Type B pancreatic cell (in vitro differentiated cells): ENCODE measurements at regions not wholly inside any gene's neighbourhood (a gene's known extent, or its start where the extent isn't known, plus 50 kb on each side); places are given as distances from the start of the nearest gene placed in this dataset.

ENCODE experiments used
- DNase-seq: peaks from one replicate; pipeline ENCODE4 v3.0.0; 2021; ENCODE audit warnings: mixed read lengths; ENCODE audit not compliant: unreplicated experiment; ENCODE audit errors: extremely low spot score
- H3K27ac Mint-ChIP-seq: 2 replicates; pipeline ENCODE4 v1.8.0; 2021; ENCODE audit warnings: mild to moderate bottlenecking, mixed read lengths
- H3K27me3 Mint-ChIP-seq: 2 replicates; pipeline ENCODE4 v1.8.0; 2021; ENCODE audit warnings: mixed read lengths
- H3K36me3 Mint-ChIP-seq: 2 replicates; pipeline ENCODE4 v1.8.0; 2021; ENCODE audit warnings: mixed read lengths
- H3K4me1 Mint-ChIP-seq: one replicate; pipeline ENCODE4 v1.8.0; 2021; ENCODE audit warnings: mixed read lengths; ENCODE audit not compliant: unreplicated experiment
- H3K4me3 Mint-ChIP-seq: 2 replicates; pipeline ENCODE4 v1.8.0; 2021; ENCODE audit warnings: mild to moderate bottlenecking, mixed read lengths
- H3K9me3 Mint-ChIP-seq: 2 replicates; pipeline ENCODE4 v1.8.0; 2021; ENCODE audit warnings: mixed read lengths
- CTCF ChIP-seq: fragments of 200-600 bp; sonication (generic); conservative IDR thresholded peaks from 2 replicates; pipeline ENCODE4 v1.5.0; 2021; ENCODE audit warnings: antibody characterized with exemption, mild to moderate bottlenecking

- Mint-ChIP-seq H3K27ac (no peak overlapping the region), H3K4me3 (no peak overlapping the region), H3K27me3 (peaks cover 6% of the 10 kb centered on the region), H3K36me3 (no peaks in the 10 kb centered on the region), H3K4me1 (peaks cover 3% of the 10 kb centered on the region), H3K9me3 (no peaks in the 10 kb centered on the region)
- no peak for DNase-seq
- no peak for TF ChIP-seq CTCF
These were observed 167.2 kb upstream of the GSC start for GRCh38 chr14:94936901-94937685.

- H3K27ac Mint-ChIP-seq, result no peak overlapping the region
- H3K9me3 Mint-ChIP-seq, result no peaks in the 10 kb centered on the region
- no peak for TF ChIP-seq CTCF
These were observed 166.5 kb upstream of the GSC start for GRCh38 chr14:94936401-94936892.

GRCh38 chr14:94935706-94936300 is 165.9 kb upstream of the GSC start:
- DNase-seq, result no peak
- TF ChIP-seq CTCF, result no peak
- Mint-ChIP-seq H3K36me3 (no peaks in the 10 kb centered on the region), H3K9me3 (no peaks in the 10 kb centered on the region), H3K27me3 (peaks cover 6% of the 10 kb centered on the region), H3K4me3 (no peak overlapping the region), H3K27ac (no peak overlapping the region), H3K4me1 (peaks cover 3% of the 10 kb centered on the region)

More at GRCh38 chr14:94936401-94936892, 166.5 kb upstream of the GSC start:
- Mint-ChIP-seq H3K36me3 (no peaks in the 10 kb centered on the region), H3K27me3 (peaks cover 6% of the 10 kb centered on the region), H3K4me3 (no peak overlapping the region), H3K4me1 (peaks cover 3% of the 10 kb centered on the region)
- DNase-seq, result no peak

- DNase-seq, result no peak
- Mint-ChIP-seq H3K4me3 (no peak overlapping the region), H3K27ac (no peak overlapping the region), H3K4me1 (peaks cover 3% of the 10 kb centered on the region), H3K9me3 (no peaks in the 10 kb centered on the region), H3K36me3 (no peaks in the 10 kb centered on the region), H3K27me3 (peaks cover 6% of the 10 kb centered on the region)
- no peak for TF ChIP-seq CTCF
These were observed 164.4 kb upstream of the GSC start for GRCh38 chr14:94934276-94934810.

GRCh38 chr14:94933486-94933885 is 163.6 kb upstream of the GSC start:
- no peak overlapping the region for H3K4me3 Mint-ChIP-seq
- H3K27ac Mint-ChIP-seq, result no peak overlapping the region
- no peaks in the 10 kb centered on the region for H3K9me3 Mint-ChIP-seq
- no peaks in the 10 kb centered on the region for H3K36me3 Mint-ChIP-seq
- no peak for DNase-seq
- TF ChIP-seq CTCF, result no peak
- peaks cover 3% of the 10 kb centered on the region for H3K4me1 Mint-ChIP-seq
- H3K27me3 Mint-ChIP-seq, result peaks cover 6% of the 10 kb centered on the region
